Gastroesophageal sphincter (tissue), 4 donors: ENCODE measurements at regions not wholly inside any gene's neighbourhood (a gene's known extent, or its start where the extent isn't known, plus 50 kb on each side); places are given as distances from the start of the nearest gene placed in this dataset.

Experiments
- ATAC-seq: fragments of 150-250 bp; one replicate; pipeline ENCODE4 v1.9.1; 2016; ENCODE audit warnings: mild to moderate bottlenecking, moderate library complexity
- H3K27ac ChIP-seq, 4 donors: fragments of 200-600 bp; sonication (generic) in 3 of 4; 1 replicate in 3 of 4; 2 replicates in 1 of 4; pipeline ENCODE4 v1.5.1; 2016 to 2019
- H3K27me3 ChIP-seq: fragments of 200-600 bp; sonication (generic); one replicate; pipeline ENCODE4 v1.5.1; 2019
- H3K36me3 ChIP-seq, 2 donors: fragments of 200-600 bp; sonication (generic); one replicate each; pipeline ENCODE4 v1.5.1; 2019; ENCODE audit warnings: control low read depth in 1 of 2
- H3K4me1 ChIP-seq, 3 donors: fragments of 200-600 bp; sonication (generic); 1 replicate in 2 of 3; 2 replicates in 1 of 3; pipeline ENCODE4 v1.5.1; 2016 to 2019; ENCODE audit warnings: control low read depth in 2 of 3
- H3K4me3 ChIP-seq, 2 donors: fragments of 200-600 bp; sonication (generic); one replicate each; pipeline ENCODE4 v1.5.1; 2019; ENCODE audit warnings: mild to moderate bottlenecking in 1 of 2, moderate library complexity in 1 of 2
- H3K9me3 ChIP-seq, 3 donors: fragments of 200-600 bp; sonication (generic); one replicate each; pipeline ENCODE4 v1.5.1; 2017 to 2019; ENCODE audit warnings: control low read depth in 2 of 3
- EP300 ChIP-seq: sonication (generic); formaldehyde crosslinking; IDR thresholded peaks from one replicate; pipeline ENCODE4 v1.6.1; 2017; ENCODE audit warnings: antibody characterized with exemption, mild to moderate bottlenecking
- POLR2A ChIP-seq, 2 donors: fragments of 450-650 bp; IDR thresholded peaks; one replicate each; pipeline ENCODE4 v1.6.1; 2017; ENCODE audit warnings: antibody characterized with exemption in 2 of 2, mild to moderate bottlenecking in 2 of 2, moderate library complexity in 1 of 2
- POLR2AphosphoS5 ChIP-seq: sonication (generic); formaldehyde crosslinking; IDR thresholded peaks from one replicate; pipeline ENCODE4 v1.6.1; 2017; ENCODE audit warnings: antibody characterized with exemption
- WGBS, 2 donors: methylation state at CpG; one replicate each; pipeline ENCODE4 v1.1.5; 2018; ENCODE audit warnings: low coverage in 1 of 2; 5-methylcytosine and 5-hydroxymethylcytosine counted together
- TF ChIP-seq, protein P1 (sequence below), 4 experiments: fragments of 200-600 bp in 2 of 4; fragments of 450-650 bp in 2 of 4; sonication (generic) in 1 of 4; IDR thresholded peaks; one replicate each; pipeline ENCODE4 v1.5.1; 2017 to 2019; ENCODE audit warnings: antibody characterized with exemption in 4 of 4, mild to moderate bottlenecking in 2 of 4, moderate library complexity in 2 of 4

DNA sequence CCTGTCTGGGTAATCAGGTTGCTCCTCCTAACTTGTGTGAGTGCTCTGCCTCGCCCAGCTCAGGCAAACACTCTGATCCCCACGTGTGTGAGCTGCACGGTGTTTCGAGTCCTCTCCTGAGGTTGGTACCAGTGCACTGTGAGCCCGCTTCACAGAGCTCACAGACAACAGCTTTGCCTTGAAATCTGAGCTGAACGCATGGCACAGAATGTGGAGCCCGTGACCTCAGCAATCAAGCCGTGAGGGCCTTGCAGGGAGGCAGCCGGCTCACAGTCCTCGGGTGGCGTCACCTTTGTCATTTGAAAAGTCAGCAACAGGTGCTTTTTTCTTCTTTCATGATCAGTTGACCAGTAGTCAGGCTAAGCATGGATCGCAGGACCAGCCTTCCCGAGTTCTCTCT is 60.2 kb upstream of the ADGRA1 start:
- Histone ChIP-seq H3K9me3 (no peaks in the 10 kb centered on the region), H3K27me3 (peaks cover 84% of the 10 kb centered on the region), H3K27ac (no peak overlapping the region), H3K4me3 (no peak overlapping the region), H3K4me1 (peaks cover 0 to 6% (median 0%) of the 10 kb centered on the region in 3 donors), H3K36me3 (no peaks in the 10 kb centered on the region)
- ATAC-seq: no peak
- TF ChIP-seq EP300: no peak
- no peak for TF ChIP-seq POLR2A (IDR thresholded peaks at IDR 0.05)
- TF ChIP-seq POLR2AphosphoS5: no peak
- TF ChIP-seq, protein P1, sequence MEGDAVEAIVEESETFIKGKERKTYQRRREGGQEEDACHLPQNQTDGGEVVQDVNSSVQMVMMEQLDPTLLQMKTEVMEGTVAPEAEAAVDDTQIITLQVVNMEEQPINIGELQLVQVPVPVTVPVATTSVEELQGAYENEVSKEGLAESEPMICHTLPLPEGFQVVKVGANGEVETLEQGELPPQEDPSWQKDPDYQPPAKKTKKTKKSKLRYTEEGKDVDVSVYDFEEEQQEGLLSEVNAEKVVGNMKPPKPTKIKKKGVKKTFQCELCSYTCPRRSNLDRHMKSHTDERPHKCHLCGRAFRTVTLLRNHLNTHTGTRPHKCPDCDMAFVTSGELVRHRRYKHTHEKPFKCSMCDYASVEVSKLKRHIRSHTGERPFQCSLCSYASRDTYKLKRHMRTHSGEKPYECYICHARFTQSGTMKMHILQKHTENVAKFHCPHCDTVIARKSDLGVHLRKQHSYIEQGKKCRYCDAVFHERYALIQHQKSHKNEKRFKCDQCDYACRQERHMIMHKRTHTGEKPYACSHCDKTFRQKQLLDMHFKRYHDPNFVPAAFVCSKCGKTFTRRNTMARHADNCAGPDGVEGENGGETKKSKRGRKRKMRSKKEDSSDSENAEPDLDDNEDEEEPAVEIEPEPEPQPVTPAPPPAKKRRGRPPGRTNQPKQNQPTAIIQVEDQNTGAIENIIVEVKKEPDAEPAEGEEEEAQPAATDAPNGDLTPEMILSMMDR (IDR thresholded peaks at IDR 0.05): no peak
- 77 to 80% methylated on average over 2 to 6 of the region's 13 CpGs for WGBS, 2 donors

DNA sequence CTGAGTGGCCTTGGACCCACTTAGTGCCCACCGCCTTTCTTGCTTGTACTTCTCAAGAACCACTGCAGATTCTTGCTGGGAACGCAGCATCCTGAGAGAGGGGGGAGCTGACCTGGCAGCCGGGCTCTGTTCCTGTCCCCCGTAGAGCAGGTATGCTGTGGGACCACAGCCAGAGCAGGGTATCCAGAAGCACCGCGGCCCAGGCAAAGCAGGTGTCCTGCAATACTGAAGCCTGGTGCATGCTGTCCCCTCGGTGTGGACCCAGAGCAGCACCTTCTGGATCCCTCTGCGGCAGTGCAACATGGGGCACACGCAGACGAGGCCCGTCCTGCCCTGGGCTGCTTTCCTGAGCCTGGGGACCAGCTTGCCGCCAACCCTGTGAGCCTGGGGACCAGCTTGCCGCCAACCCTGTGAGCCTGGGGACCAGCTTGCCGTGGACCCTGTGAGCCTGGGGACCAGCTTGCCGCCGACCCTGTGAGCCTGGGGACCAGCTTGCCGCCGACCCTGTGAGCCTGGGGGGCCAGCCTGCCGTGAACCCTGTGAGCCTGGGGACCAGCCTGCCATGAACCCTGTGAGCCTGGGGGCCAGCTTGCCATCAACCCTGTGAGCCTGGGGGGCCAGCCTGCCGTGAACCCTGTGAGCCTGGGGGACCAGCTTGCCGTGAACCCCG is 60.9 kb upstream of the ADGRA1 start:
- WGBS, 2 donors: 60 to 80% methylated on average over 1 to 2 of the region's 22 CpGs
- H3K9me3 ChIP-seq: no peaks in the 10 kb centered on the region
- no peak overlapping the region for H3K27ac ChIP-seq
- H3K27me3 ChIP-seq: peaks cover 84% of the 10 kb centered on the region
- no peaks in the 10 kb centered on the region for H3K36me3 ChIP-seq
- TF ChIP-seq EP300: no peak
- TF ChIP-seq, protein P1 (IDR thresholded peaks at IDR 0.05): no peak
- no peak for TF ChIP-seq POLR2AphosphoS5
- no peak for TF ChIP-seq POLR2A (IDR thresholded peaks at IDR 0.05)
- H3K4me3 ChIP-seq: no peak overlapping the region
- ATAC-seq: no peak
- H3K4me1 ChIP-seq: peaks cover 0 to 11% (median 0%) of the 10 kb centered on the region in 3 donors

DNA sequence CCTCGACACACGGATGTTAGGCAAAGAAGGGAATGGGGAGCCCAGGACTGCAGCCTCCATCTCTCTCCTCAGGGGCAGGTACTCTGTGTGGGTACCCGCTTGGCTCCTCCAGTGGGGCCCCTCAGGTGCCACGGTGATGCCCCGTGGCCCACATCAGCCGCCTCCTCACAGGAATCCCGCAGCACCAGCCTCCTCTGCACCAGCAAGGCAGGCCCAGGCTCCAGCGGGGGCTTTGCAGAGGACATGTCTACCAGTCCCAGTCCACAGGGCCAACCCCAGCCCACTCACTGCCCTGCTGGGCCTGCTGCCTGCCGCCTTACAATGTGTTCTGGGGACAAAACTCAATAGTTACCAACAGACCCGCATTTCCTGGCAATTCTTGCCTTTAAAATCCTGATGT is 61.6 kb upstream of the ADGRA1 start:
- H3K27ac ChIP-seq: no peak overlapping the region
- H3K4me1 ChIP-seq: peaks cover 0 to 11% (median 0%) of the 10 kb centered on the region in 3 donors
- no peak for ATAC-seq
- no peaks in the 10 kb centered on the region for H3K36me3 ChIP-seq
- no peak overlapping the region for H3K4me3 ChIP-seq
- no peaks in the 10 kb centered on the region for H3K9me3 ChIP-seq
- no peak for TF ChIP-seq POLR2A (IDR thresholded peaks at IDR 0.05)
- TF ChIP-seq POLR2AphosphoS5: no peak
- TF ChIP-seq, protein P1 (IDR thresholded peaks at IDR 0.05): no peak
- no peak for TF ChIP-seq EP300
- peaks cover 87% of the 10 kb centered on the region for H3K27me3 ChIP-seq
- WGBS, 2 donors: 55% methylated on average over 4 of the region's 10 CpGs; no CpG with 5 or more reads in 1 of the 2 donors

DNA sequence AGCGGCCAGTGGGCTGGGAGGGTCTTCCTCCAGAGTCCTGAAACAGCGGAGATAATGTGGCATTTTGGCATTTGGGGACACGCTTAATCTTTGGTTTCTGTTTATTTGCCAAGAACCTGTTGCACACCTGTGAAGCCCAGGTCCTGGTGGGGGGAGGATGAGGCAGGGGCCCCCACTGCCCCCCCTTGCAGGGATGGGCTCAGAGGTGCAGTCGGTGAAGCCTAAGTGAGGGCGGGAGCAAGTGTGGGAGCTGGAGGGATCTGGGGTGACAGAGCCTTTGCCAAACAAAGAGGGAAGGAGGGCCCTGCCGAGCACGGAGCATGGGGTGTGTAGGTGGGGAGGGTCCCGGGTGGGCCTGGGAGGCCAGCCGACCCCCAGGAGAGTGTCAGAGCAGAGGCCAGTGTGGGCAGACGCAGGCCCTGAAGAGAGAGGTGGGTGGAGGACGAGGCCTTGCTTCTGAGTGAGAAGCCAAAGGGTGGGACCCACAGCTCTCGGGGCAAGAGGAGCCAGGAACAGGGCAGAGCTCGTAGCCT is 62.1 kb upstream of the ADGRA1 start:
- TF ChIP-seq, protein P1 (IDR thresholded peaks at IDR 0.05): no peak
- no peak for TF ChIP-seq POLR2A (IDR thresholded peaks at IDR 0.05)
- TF ChIP-seq EP300: no peak
- no peak for TF ChIP-seq POLR2AphosphoS5
- 65 to 66% methylated on average over 5 to 7 of the region's 13 CpGs for WGBS, 2 donors
- ATAC-seq: no peak
- Histone ChIP-seq H3K27me3 (peaks cover 85% of the 10 kb centered on the region), H3K4me3 (no peak overlapping the region), H3K9me3 (no peaks in the 10 kb centered on the region), H3K4me1 (peaks cover 0 to 11% (median 0%) of the 10 kb centered on the region in 3 donors), H3K36me3 (no peaks in the 10 kb centered on the region), H3K27ac (no peak overlapping the region)
